8988T (cell line): ENCODE measurements at regions not wholly inside any gene's neighbourhood (a gene's known extent, or its start where the extent isn't known, plus 50 kb on each side); places are given as distances from the start of the nearest gene placed in this dataset.
"Not testable (repeated sequence)": the region's sequence is repeated elsewhere in the genome, so short reads cannot be mapped to it uniquely, and the experiment has no call there.

Experiments
- DNase-seq: peaks from one replicate; pipeline ENCODE4 v3.0.0; 2011

DNA sequence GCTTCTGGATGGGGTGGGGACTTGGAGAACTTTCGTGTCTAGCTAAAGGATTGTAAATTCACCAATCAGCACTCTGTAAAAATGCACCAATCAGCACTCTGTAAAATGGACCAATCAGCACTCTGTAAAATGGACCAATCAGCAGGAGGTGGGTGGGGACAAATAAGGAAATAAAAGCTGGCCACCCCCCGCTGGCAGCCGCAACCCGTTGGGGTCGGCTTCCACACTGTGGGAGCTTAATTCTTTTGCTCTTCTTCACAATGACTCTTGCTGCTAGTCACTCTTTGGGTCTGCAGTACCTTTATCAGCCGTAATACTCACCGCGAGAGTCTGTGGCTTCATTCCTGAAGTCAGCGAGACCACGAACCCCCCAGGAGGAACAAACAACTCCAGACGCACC, 623.1 kb downstream of the DSC3 start:
- not testable (repeated sequence) for DNase-seq

DNA sequence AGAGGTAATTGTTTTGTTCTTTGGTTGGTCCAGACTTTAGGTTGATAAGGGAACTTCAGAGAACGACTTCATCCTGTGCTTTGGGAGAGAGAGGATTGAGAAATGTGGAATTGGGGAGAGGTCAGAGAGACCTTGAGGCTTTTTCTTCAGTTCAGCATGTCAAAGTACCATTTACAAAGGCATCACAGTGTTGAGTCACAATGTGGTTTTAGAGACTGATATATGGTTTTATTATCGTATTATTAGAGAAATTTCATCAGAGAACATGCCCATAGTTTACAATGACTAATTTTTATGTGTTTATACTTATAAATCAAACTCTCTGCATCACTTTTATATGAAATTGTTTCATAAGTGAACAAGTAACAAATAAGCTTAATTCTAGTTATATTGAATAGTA, 626.6 kb downstream of the DSC3 start:
- no peak for DNase-seq

DNA sequence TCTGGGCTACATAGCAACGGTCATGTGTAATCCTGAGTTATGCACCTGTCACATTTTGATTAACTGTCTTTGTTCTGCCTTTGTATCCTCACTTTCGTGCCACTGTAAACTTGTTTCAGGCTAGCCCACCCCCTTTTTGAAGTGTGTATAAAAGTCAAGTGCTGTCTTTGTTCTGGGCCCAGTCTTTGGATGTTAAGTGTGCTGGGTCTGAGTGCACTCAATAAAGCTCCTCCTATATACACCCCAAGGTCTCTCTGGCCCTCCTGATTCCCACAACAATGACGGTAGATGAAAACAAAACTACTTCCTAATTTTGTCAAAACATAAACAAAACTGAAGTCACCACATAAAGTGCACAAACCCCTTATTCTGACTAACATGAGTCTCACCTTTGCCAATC, 633.4 kb downstream of the DSC3 start:
- DNase-seq, result no peak

DNA sequence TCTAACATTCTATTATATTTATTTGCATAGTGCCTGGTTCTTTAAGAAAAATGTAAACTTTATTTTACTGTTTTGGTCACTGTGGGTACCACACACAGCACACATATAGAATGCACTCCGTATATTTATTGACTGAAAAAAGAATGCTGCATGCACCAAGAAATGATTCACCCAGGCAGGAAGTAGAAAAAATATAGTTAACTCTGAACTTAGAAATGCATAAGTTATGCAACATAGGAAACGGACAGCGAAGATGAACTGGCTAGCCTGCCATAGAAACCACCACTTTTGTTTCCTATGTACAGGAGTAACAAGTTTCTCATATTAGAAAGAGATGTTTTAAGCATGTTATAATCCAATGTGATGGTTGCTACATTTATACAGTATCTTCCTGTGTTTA, 635.8 kb downstream of the DSC3 start:
- DNase-seq, result no peak

DNA sequence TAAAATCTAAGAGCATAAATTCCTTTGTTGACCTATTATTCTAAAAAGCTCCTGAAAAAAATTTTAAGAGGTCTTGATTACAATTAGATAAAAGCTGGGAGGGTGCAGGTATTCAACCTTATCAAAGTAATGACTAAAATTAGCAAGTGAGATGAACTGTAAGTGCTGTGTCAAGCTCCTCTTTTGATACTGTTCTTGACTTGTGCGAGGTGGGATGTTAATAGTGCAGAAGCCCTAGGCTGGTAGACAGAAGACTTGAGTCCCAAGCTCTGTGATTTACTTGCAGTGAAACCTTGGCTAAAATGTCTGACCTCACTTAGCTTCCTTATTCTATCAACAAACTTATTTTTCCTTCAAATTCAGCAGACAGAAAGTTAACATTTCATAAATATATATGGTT, 637.5 kb downstream of the DSC3 start:
- no peak for DNase-seq

DNA sequence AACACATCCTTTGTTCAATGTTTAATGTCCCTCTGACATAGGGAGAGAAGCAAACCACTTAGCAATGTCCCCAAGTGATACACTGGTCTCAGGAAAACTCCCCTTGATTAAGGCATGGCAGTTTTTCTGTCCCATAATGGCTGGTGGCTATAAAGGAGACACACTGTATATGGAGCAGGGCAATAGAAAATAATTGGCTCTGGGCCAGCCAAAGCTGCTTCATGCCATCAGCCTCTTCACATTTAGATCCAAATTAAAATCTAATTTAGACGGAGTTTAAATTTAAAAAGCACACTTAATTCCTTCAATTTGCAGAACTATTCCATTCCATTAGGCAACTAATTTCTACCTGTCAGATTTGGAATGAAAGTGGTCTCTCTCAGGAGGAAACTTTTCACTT, 638.1 kb downstream of the DSC3 start:
- DNase-seq, result no peak

DNA sequence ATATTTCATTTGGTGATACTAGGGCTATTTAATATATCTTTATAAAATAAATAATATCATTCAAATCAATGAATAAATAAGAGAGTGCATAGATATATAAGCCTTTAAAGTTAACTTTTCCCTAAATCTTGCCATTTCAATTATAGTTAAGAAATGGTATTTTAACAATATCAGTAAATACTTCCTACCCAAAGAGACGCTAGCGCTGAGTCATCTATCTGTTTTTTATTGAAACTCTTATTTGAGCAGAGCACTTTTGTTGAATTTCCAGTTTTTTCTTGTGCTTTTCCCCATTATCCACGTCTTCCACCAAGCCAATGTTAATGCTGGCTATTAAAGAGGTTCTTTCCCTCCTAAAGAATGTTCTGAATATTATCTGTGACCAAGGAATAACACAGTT, 639.3 kb downstream of the DSC3 start:
- DNase-seq, result no peak

DNA sequence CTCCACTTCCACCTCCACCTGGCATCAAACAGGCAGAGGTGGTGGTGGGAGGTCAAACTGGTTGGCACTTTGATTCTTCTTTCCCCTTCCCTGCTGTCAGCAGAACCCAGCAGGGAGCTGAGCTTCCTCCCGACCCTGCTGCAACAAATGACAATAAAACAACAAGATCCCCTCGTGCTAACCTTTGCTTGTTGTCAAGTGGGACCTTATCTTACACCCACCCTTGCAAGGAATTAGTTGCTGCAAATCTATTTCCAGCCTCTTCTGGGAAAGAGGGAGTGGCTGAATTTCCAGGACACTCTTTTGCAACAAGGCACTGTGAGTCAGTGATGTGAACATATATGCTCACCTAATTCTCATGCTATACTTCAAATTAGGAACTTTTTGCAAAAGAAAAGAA, 655.1 kb downstream of the DSC3 start:
- DNase-seq, result no peak

DNA sequence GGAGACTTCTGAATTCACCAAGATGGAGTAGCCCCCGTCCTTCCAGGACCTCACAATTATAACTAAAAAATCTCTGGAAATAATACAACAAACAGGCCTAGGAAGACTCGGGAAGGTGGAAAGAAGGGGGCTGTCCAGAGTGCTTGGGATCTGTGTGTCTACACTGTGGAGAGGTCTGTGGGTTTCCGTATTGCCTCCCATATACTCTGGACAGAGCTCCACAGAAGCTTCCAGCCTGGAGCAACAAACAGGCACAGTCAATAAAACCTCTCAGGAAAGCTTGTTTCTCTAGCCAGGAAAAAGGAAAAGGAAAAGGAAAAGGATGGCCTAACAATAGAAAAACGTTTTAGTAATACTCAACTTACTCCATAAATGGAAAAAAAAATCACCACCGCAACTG, 655.9 kb downstream of the DSC3 start:
- DNase-seq, result no peak

DNA sequence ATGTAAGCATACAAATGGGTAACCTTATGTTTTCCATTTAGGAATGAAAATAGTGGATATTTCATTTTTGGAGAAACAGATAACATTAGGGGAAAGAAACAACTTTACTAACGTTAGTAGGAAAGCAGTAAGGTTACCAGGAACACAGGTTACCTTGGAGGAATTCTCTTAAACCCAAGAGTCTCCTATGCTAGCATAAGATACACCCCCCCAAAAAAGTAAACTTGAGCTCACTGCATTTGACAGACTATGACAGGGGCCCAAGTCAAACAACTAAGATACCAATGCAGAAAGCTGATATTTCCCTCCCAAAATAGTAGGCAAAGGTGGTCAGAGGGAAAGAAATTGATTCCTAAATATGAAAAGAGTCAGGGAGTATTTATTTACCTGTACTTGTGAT, 656.9 kb downstream of the DSC3 start:
- no peak for DNase-seq

DNA sequence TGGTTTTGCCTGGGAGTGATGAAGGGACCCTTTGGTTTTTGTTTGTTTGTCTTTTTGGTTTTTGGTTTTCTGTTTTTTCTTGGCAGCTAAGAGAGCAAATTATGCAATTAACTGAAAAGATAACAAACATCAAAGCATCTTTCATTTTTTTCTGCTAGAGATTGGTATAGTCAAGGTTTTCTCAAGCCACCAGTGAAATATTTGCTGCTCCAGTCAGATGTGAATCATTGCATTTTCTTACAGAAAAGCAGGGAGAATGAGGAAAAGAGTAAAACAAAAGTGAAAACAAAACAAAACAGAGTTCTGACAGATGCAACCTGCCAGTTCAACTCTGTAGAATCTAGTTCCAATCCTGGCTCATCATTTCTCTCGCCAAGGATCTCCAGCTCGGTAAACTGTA, 660.7 kb downstream of the DSC3 start:
- DNase-seq, result no peak

DNA sequence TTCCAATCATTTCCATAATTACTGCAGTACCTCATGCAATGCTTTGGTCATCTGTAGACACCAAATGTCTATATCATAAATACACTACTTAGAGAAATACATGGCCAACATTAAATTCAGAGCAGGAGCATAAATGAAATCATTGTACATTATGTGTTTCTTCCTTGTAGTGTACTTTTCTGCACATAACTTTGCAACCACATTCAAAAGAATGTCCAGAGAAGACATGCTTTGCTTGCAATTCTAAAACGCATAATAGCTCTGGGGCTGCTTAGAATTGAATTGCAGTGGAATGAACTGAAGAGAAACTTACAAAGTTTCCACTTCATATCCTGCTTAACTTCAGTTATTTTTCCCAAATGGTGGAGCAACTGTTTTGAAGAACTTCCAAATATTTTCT, 664.4 kb downstream of the DSC3 start:
- no peak for DNase-seq

DNA sequence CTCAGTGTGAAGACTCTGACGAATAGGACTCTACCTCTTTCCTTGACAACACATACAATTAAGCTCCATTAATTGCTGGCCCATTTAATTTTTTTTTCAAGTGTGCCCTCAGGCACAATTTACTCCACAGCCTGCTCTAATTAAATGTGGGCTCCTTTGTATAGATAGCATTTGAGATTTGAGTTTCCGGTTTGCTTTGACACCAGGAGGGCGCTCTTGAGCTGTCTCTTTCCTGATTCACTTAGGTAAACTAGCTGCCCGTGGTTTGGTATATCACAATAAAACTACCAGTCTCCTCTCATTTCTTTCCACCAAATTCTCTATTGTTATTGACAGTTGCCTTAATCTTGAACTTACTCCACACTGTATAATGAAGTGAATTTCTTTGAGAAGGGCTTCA, 666.0 kb downstream of the DSC3 start:
- no peak for DNase-seq

DNA sequence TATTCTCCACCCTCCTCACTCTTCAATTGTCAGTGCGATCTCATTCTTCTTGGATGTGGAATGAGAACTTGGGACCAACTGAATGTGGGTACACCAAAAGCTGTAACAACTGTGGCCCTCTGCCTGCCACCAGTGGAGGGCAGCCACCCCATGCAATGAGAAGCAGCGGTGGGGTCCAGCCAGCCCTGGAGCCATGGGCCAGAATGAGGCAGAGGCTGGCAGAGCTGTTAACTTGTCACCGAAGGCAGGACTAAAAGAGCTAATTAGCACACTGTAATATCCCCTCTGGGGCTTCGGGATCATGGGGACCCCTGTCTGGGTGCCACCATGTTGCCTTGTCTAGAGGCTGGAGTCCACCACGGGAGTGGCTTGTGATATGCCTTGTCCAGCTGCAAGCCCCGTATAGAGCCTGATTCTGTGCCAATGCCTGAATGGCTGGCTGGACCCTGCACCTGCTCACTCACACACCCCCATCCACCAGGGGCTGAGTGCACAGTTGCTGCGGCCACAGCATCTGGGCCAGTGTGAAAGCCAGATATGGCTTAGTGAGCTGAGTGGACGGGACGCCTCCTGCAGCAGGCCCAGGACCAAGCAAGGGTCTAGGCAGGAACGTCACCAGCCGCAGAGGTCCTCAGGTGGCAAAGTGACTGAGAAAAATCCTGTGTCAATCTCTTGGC, 680.5 kb downstream of the DSC3 start:
- DNase-seq, result no peak

DNA sequence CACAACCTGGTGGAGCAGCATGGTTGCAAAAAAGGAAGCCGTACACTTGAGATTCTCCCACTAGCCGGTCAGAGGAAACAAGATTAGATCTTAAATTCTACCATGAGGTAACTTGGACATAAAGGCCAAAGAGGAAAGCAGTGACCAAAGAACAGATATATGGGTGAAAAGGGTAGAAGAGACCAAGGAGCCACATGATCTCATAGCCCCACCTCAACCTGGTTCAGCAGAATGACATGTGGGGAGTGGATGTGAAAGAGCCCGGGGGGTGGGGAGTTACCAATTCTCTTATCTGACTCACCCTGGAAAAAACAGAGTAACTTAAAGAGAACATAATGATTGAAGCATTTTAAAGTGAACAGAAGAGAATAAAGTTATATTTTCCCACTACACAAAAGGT, 683.0 kb downstream of the DSC3 start:
- no peak for DNase-seq

DNA sequence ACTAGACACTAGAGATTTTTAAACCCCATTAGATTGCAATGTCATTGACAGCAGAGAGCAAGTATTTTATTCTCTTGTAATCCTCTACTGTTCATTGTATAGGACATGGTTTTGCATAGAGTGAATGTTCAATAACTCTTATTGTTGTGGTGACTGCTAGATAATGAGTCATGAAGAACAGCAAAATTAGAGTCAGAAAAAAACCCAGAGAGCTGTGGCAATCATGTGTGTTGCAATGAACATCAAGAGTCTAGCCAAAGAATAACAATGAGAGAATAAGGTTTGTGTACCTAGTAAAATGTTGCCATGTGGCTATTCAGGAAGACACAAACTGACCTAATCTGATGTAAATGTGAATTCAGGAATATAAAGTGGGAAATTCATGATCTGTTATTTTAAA, 684.0 kb downstream of the DSC3 start:
- no peak for DNase-seq

DNA sequence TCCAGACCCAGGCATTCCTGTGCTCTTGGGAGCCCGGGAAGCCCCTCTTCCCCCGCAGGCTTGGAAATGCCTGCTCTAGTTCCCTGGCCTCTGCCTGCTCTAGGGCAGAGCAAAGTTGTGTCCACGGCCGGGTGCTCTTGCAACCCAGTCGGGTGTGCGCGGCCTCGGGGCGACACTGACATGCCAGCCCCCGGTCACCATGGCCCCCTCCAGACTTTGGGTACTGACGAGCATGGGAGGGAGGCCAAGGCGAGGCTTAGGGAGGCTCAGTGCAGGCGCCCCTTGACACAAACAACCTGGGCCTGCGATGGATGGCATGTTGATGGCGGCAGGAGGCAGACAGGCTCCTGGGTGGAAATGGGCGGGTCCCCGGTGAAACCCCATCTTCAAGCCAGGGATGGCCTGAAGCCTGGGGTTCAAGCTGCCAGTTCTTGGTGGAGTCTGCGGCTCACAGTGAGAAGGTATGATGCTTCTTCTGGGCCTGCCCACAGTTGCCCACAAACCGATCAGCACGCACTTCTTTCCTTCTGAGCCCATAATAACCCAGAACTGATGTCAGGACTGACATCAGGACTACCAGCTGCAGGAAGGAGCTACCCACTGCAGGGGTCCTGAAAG, 689.9 kb downstream of the DSC3 start:
- no peak for DNase-seq

DNA sequence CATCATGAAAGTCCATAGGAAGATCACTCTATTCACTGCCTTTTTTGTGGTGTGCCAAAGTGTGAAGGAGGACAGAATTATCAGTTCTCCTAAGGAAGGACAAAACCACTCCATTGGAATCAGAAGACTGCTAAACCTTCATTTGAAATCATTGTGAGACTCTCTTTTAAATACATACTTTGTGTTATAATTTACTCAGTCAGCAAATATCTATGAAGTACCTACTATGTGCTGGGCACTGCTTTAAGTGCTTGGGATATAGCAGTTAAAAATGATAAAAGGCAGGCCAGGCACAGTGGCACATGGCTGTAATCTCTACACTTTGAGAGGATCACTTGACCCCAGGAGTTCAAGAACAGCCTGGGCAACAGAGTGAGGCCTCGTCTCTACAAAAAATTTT, 692.3 kb downstream of the DSC3 start:
- DNase-seq, result no peak

DNA sequence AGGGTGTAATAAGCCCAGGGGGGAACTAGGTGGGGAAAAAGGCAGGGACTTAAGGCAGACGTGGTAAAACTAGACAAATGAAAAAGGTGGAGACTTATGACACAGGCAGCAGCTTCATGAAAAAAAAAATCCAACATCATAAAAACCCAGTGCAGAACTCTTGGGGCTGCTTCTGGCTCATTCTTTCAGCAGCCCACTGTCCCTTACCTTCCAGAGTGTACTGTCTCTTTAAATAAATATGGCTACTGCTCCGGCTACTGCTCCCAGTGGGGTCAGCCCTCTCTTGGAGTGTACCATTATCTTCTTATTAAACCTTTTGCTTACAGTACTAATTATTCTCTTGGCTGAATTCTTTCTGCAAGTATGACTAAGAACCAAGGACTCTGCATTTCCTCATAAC, 699.5 kb downstream of the DSC3 start:
- DNase-seq, result no peak

DNA sequence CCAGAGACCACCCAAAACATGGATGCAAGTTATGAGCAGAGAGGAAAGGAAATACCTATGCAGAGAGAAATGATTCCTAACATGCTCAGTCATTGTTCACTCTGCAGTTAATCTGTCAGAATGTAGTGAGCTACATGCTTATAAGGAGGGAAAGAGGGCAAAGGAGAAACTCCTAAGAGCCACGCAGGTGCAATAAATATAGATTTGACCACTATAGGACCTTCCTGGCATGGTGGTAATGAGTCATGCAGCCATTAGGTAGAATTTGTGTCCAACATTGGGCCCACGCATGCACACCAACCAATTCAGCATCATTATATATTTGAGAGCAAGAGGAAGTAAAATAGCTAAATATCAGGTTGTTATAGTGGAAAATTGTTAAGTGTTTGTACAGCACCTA, 699.9 kb downstream of the DSC3 start:
- DNase-seq, result no peak

DNA sequence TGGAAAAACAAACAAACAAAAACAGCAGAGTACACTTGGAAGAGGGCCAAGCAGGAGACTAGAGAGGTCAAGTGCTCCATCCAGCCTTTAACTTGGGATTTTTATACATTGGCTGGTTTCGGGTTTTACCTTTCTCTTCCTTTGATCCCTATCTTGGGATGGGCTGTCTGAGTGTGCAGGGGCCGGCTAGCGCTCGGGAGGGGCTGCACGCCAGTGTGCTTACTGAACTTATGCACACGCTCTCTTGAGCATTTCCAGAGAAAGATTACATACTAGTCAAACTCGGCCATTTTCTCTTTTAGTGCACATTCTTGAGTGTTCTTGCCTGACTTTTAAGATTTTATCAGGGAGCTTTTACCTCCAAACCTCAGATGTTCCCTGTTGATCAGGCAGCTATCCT, 707.8 kb downstream of the DSC3 start:
- no peak for DNase-seq

DNA sequence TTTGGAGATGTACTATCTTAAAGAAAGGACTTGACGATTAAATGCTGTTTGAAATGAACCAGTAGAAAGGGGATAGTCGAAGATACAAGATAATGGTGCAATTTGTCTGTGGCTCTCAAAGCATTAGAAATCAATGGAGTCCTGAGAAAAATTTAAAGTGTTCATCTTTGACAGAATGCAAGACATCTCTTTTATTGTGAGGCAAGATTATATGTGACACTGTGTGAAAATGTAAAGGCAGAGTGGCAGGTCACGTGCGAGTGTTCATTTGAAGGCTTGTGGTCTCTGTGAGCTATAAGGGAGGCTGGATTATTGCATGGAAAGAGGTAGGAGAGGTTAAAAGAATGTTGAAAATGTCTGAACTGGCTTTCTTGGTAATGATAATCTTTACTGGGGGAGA, 709.2 kb downstream of the DSC3 start:
- DNase-seq, result no peak

DNA sequence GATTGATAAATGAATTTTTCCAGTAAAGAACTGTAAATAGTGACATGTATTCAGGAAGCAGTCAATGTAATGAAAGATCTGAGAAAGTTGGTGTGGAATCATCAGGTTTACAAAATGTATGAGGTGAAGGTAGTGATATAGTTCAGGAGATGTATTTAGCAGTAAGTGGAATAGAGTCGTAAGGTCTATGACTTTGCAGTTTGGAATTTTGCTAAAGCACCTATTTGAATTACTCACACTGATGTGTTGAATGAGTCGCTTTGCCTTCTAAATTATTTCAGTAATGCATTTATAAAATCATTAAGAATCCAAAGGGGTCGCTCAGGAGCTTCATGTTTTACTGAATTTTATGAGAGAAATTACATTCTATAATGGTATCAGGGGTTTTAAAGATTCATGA, 713.7 kb downstream of the DSC3 start:
- no peak for DNase-seq

DNA sequence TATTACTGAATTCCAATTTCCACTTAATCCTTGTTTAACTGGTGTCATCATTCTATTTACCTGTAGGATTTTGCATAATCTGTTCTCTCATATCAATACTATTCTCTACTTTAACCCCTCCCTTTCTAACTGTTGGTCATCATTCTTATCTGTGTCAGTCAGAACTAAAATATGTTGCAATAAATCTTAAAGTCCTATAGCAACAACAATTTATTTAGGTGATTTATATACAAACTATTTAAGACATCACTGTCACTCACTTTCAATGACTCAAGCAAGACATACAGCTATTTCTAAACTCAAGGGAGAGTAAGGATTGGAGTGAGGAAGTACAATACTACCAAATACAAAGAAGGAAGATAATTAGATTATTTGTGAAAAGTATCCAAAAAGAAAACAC, 740.4 kb downstream of the DSC3 start:
- DNase-seq, result no peak

DNA sequence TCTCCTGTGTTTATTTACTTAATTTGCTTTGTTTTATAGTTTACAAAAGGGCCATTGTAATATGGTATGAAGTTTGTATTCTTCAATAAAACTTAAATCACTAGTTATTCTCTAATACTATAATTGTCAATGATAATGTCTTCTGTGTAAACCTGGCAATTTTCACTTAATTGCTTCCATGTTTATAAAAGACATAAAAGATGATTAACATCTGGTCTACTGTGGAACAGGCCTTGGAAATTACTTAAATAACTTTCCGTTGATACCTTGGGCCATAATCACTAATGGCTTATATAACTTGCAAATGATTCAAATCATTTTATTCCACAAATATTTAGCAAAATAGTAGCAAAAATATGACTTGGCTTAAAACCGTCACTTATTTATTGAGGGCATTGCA, 743.8 kb downstream of the DSC3 start:
- no peak for DNase-seq
